ENCODE measurements at regions not wholly inside any gene's neighbourhood (a gene's known extent, or its start where the extent isn't known, plus 50 kb on each side); places are given as distances from the start of the nearest gene placed in this dataset.
"Not testable (repeated sequence)": the region's sequence is repeated elsewhere in the genome, so short reads cannot be mapped to it uniquely, and the experiment has no call there.

DNA sequence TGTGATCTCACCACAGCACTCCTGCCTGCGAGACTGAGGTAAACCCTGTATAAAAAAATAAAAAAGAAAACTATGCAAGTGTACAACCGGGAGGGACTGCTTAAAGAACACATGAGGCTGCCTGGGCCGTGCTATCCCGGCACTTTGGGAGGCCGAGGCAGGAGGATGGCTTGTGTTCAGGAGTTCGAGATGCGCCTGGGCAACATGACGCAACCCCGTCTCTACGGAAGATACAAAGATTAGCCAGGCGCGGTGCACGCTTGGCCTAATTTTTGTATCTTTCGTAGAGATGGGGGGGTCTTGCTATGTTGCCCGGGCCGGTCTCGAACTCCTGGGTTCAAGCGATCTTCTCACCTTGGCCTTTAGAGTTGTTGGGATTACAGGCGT, 75.2 kb upstream of the ERV3-1 start:
- POLR2A ChIA-PET; H3K36me3 Mint-ChIP-seq (ENCODE audit: low read depth); H3K27me3 Mint-ChIP-seq; DNase-seq; CTCF ChIA-PET; H3K4me1 Mint-ChIP-seq; H3K9me3 Mint-ChIP-seq (ENCODE audit: low read depth): not testable (repeated sequence)
- intact Hi-C loops (cut with DNase I, micrococcal nuclease): loop anchor here (1.0 to 10.0 kb wide), 3 partner anchors 43 to 75 kb away; partner anchors contain the start of gene ERV3-1 (in 1 of the 2)
- ATAC-seq: peak; percentile 2
- H3K27ac Mint-ChIP-seq: peak overlapping the region; percentile 89
- peak overlapping the region; percentile 84 for H3K4me3 Mint-ChIP-seq

DNA sequence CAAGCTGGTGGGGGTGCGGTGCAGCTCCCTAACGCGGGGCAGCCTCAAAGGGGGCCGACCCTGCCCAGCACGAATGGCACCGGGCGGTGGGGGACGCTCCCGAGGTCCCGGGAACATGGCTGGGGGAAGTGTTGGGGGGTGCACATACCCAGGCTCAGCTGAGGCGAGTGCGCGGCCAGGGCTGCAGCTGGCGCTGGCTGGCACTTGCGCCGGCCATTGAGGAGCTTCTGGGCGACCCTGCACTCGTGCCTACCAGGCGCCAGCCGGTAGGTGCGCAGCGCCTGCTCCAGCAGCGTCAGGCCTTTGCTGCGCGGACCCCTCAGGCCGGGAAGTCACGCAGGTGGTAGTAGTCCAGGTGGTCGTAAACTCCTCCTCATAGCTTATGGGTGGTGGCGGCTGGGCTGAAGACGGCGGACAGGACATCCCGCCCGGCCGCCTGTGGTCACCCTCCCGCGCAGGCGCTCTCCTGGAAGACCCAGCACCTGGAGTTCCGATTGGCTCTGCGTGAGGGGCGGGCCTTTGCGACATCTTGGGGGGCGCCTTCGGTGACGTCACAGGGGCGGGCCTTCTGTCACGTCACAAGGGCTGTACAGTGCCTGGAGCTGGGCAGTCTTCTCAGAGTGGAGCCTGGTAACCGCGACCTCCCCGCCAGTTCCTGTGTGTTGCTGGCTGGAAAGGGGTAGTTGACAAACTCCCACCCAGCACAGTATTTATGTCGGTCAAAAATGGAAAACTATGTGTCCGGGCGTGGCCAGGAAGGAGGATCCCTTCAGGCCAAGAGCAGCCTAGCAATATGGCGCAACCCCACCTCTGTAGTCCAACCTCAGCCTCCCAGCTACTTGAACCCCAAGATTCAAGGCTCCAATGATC, 74.5 kb upstream of the ERV3-1 start:
- H3K27me3 Mint-ChIP-seq; H3K4me1 Mint-ChIP-seq; H3K36me3 Mint-ChIP-seq (ENCODE audit: low read depth); H3K9me3 Mint-ChIP-seq (ENCODE audit: low read depth); CTCF ChIA-PET: not testable (repeated sequence)
- POLR2A ChIA-PET: interaction anchor here (0.6 kb wide), 1 partner anchor 100 kb away, joined by 6 read pairs; no protein-coding TSS in a partner anchor
- intact Hi-C loops (cut with DNase I, micrococcal nuclease): loop anchor here (1.0 to 10.0 kb wide), 3 partner anchors 43 to 74 kb away; partner anchors contain the start of gene ERV3-1 (in 1 of the 2)
- ATAC-seq: peak; percentile 98
- H3K27ac Mint-ChIP-seq: peak overlapping the region; percentile 89
- H3K4me3 Mint-ChIP-seq: peak overlapping the region; percentile 84
- DNase-seq: peak; percentile 94

DNA sequence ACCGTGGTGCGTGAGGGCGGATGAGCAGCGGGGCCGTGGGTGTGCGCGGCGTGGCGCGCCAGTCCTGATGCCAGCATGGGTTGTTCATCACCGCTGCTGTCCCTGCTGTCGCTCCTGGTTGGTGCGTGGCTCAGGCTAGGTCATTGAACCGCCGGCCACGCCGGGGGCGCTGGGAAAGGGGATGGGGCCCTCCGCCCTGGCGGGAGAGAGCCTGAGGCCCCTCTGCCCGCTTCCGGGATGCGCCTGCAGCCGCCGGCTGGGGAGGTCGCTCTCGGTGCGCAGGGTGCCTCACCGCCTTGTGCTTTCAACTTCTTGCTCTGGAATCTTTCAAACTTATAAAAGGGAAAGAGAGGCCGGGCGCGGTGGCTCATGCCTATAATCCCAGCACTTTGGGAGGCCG, 68.5 kb upstream of the ERV3-1 start:
- H3K4me3 Mint-ChIP-seq; ATAC-seq; CTCF ChIA-PET; H3K4me1 Mint-ChIP-seq; H3K27ac Mint-ChIP-seq; DNase-seq; H3K9me3 Mint-ChIP-seq (ENCODE audit: low read depth); intact Hi-C loops (cut with DNase I, micrococcal nuclease); H3K27me3 Mint-ChIP-seq; POLR2A ChIA-PET: not testable (repeated sequence)
- H3K36me3 Mint-ChIP-seq (ENCODE audit: low read depth): peaks cover 23% of the 10 kb centered on the region

DNA sequence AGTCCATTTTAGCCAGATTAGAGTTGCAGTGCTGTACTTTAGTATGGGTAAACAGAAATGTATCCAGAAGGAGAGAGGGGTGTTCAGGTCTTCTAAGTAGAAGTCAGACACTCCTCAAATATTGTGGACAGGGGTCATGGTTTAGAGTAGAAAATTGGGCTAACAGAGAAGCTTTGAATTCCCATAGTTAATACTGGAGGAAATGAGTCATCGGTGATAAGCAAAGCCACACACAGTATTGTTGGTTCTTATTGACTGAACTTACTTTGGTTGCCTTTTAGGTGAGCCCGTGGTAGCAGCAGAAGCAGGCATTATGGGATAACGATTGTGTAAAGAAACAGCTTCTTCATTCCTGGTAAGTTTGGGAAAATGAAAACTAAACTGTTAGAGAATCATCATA, 66.7 kb upstream of the ERV3-1 start:
- CTCF ChIA-PET; H3K9me3 Mint-ChIP-seq (ENCODE audit: low read depth); DNase-seq; H3K4me3 Mint-ChIP-seq; H3K27ac Mint-ChIP-seq; ATAC-seq; H3K4me1 Mint-ChIP-seq; intact Hi-C loops (cut with DNase I, micrococcal nuclease); POLR2A ChIA-PET; H3K27me3 Mint-ChIP-seq: not testable (repeated sequence)
- peaks cover 30% of the 10 kb centered on the region for H3K36me3 Mint-ChIP-seq (ENCODE audit: low read depth)

DNA sequence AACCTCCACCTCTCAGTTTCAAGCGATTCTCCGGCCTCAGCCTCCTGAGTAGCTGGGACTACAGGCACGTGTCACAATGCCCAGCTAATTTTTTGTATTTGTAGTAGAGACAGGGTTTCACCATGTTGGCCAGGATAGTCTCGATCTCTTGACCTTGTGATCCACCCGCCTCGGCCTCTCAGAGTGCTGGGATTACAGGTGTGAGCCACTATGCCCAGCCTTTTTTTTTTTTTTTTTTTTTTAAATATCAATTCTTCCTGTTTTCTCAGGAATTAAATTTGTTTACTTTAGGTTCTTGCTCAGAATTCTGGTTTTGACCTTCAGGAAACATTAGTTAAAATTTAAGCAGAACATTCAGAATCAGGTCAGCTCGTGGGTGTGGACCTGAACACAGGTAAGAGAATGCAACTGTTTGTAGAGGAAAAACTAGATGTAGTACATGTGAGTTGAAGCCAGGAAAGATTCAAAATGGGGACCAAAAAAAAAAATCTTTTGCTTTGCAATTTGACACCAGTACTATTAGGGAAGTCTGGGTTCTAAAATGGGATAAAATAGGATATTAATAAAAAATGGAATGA, 65.5 kb upstream of the ERV3-1 start:
- peaks cover 28% of the 10 kb centered on the region for H3K36me3 Mint-ChIP-seq (ENCODE audit: low read depth)
- H3K4me1 Mint-ChIP-seq; DNase-seq; H3K27ac Mint-ChIP-seq; H3K9me3 Mint-ChIP-seq (ENCODE audit: low read depth); H3K4me3 Mint-ChIP-seq; POLR2A ChIA-PET; ATAC-seq; CTCF ChIA-PET; intact Hi-C loops (cut with DNase I, micrococcal nuclease); H3K27me3 Mint-ChIP-seq: not testable (repeated sequence)

DNA sequence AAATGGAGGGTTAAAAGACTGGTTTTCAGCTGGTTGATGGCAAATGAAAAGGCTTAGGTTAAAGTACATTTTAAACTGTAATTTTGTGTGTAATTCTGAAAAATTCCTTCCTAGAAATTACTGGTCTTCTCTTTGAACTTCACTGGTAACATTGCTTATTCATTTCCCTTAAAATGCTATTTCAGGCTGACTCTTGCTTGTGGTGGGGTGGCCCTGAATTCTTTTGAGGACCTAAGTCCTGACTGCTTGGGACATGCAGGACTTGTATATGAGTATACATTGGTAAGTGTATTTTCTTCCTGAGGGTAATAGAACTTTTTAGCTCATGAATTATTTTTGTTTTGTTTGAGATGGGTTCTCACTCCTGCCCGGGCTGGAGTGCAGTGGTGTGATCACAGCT, 63.0 kb upstream of the ERV3-1 start:
- peaks cover 29% of the 10 kb centered on the region for H3K36me3 Mint-ChIP-seq (ENCODE audit: low read depth)
- DNase-seq; POLR2A ChIA-PET; H3K27ac Mint-ChIP-seq; CTCF ChIA-PET; H3K27me3 Mint-ChIP-seq; H3K4me1 Mint-ChIP-seq; H3K4me3 Mint-ChIP-seq; H3K9me3 Mint-ChIP-seq (ENCODE audit: low read depth); intact Hi-C loops (cut with DNase I, micrococcal nuclease): not testable (repeated sequence)
- peak; percentile 44 for ATAC-seq

DNA sequence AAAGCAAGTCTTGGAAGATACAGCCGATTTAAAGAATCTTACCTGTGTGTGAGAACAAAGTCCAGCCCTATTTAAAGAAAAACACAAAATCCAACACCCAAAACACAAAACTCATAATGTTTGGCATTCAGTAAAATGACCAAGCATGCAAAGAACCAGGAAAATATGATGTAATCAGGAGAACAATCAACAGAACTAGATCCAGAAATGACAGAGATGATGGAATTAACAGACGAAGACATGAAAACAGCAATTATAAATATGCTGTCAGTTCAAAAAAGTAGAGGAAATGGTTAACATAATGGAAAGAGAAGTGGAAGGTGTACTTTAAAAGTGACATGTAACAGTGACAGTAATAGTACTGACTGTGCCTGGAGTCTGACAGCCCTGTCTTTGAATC, 56.1 kb upstream of the ERV3-1 start:
- CTCF ChIA-PET; H3K9me3 Mint-ChIP-seq (ENCODE audit: low read depth): not testable (repeated sequence)
- peaks cover 13% of the 10 kb centered on the region for H3K4me1 Mint-ChIP-seq

DNA sequence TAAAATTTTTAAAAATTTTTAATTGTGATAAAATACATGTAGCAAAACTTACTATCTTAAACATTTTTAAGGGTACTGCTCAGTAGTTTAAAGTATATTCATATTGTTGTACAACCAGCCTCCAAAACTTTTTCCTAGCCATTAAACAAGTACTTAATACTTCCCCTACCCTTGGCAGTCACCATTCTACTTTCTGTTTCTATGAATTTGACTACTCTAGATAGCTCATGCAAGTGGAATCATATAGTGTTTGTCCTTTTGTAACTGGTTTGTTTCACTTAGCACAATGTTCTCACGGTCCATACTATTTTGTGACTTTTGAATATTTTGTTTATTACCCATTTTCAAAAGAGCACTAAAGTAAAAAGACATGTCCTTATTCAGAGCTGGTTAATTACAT, 52.8 kb upstream of the ERV3-1 start:
- DNase-seq; POLR2A ChIA-PET; H3K27me3 Mint-ChIP-seq; CTCF ChIA-PET; H3K4me3 Mint-ChIP-seq; ATAC-seq; H3K9me3 Mint-ChIP-seq (ENCODE audit: low read depth); intact Hi-C loops (cut with DNase I, micrococcal nuclease); H3K27ac Mint-ChIP-seq: not testable (repeated sequence)
- Mint-ChIP-seq H3K4me1 (peaks cover 13% of the 10 kb centered on the region), H3K36me3 (ENCODE audit: low read depth) (peaks cover 20% of the 10 kb centered on the region)

More for the DNA sequence above, 56.1 kb upstream of the ERV3-1 start:
- H3K4me3 Mint-ChIP-seq; H3K27me3 Mint-ChIP-seq; ATAC-seq; intact Hi-C loops (cut with DNase I, micrococcal nuclease); POLR2A ChIA-PET; DNase-seq: not testable (repeated sequence)
- peak overlapping the region; percentile 24 for H3K27ac Mint-ChIP-seq
- H3K36me3 Mint-ChIP-seq (ENCODE audit: low read depth): peaks cover 13% of the 10 kb centered on the region
